ENCODE measurements at regions not wholly inside any gene's neighbourhood (a gene's known extent, or its start where the extent isn't known, plus 50 kb on each side); places are given as distances from the start of the nearest gene placed in this dataset.

GRCh38 chr1:76023669-76024435, 50.7 kb upstream of the ST6GALNAC3 start:
- H3K27ac ChIP-seq (replicated peaks): no peak overlapping the region
- DNase-seq (ENCODE audit: low read depth in 1 of 2, low spot score in 1 of 2): no peak
- TF ChIP-seq GABPA (IDR thresholded peaks at IDR 0.05; ENCODE audit: low read depth) (no peak), CTCF (IDR thresholded peaks at IDR 0.05; ENCODE audit: insufficient read depth, low read length) (no peak), SPI1 (IDR thresholded peaks at IDR 0.05; ENCODE audit: borderline replicate concordance, low read depth) (no peak), POLR2AphosphoS5 (IDR thresholded peaks at IDR 0.05; ENCODE audit: low read depth) (no peak)
- TF ChIP-seq, protein P1, sequence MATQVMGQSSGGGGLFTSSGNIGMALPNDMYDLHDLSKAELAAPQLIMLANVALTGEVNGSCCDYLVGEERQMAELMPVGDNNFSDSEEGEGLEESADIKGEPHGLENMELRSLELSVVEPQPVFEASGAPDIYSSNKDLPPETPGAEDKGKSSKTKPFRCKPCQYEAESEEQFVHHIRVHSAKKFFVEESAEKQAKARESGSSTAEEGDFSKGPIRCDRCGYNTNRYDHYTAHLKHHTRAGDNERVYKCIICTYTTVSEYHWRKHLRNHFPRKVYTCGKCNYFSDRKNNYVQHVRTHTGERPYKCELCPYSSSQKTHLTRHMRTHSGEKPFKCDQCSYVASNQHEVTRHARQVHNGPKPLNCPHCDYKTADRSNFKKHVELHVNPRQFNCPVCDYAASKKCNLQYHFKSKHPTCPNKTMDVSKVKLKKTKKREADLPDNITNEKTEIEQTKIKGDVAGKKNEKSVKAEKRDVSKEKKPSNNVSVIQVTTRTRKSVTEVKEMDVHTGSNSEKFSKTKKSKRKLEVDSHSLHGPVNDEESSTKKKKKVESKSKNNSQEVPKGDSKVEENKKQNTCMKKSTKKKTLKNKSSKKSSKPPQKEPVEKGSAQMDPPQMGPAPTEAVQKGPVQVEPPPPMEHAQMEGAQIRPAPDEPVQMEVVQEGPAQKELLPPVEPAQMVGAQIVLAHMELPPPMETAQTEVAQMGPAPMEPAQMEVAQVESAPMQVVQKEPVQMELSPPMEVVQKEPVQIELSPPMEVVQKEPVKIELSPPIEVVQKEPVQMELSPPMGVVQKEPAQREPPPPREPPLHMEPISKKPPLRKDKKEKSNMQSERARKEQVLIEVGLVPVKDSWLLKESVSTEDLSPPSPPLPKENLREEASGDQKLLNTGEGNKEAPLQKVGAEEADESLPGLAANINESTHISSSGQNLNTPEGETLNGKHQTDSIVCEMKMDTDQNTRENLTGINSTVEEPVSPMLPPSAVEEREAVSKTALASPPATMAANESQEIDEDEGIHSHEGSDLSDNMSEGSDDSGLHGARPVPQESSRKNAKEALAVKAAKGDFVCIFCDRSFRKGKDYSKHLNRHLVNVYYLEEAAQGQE (IDR thresholded peaks at IDR 0.05; ENCODE audit: insufficient replicate concordance, low read depth): no peak
- no peak overlapping the region for H3K4me3 ChIP-seq (replicated peaks; ENCODE audit: insufficient read depth, low read length)
- no peaks in the 10 kb centered on the region for H3K27me3 ChIP-seq (ENCODE audit: insufficient read depth, poor library complexity, severe bottlenecking)
